ENCODE measurements at regions not wholly inside any gene's neighbourhood (a gene's known extent, or its start where the extent isn't known, plus 50 kb on each side); places are given as distances from the start of the nearest gene placed in this dataset.

- no peaks in the 10 kb centered on the region for H3K36me3 Mint-ChIP-seq (ENCODE audit: low read depth, unreplicated experiment)
- Histone ChIP-seq H3K36me3 (ENCODE audit: insufficient read depth, low read length) (no peaks in the 10 kb centered on the region), H2AFZ (ENCODE audit: low read depth, low read length) (no peak overlapping the region), H3K27ac (ENCODE audit: low read depth, low read length) (peak overlapping the region; percentile 84), H3K9ac (ENCODE audit: low read length) (peak overlapping the region; percentile 97), H3K27me3 (ENCODE audit: insufficient read depth, low read length) (no peaks in the 10 kb centered on the region), H3K79me2 (ENCODE audit: insufficient read depth, low read length) (peaks cover 51% of the 10 kb centered on the region), H3K9me3 (ENCODE audit: insufficient read depth, low read depth, low read length) (no peaks in the 10 kb centered on the region), H3K4me3 (ENCODE audit: insufficient read depth, low read depth, low read length) (peak overlapping the region; percentile 94), H4K20me1 (ENCODE audit: insufficient read depth, low read length) (peaks cover 19% of the 10 kb centered on the region), H3K4me1 (ENCODE audit: insufficient read depth, low read length) (peaks cover 39% of the 10 kb centered on the region), H3K4me2 (ENCODE audit: low read length) (peak overlapping the region; percentile 93)
- peaks cover 7% of the 10 kb centered on the region for H3K27me3 Mint-ChIP-seq (ENCODE audit: low read depth, unreplicated experiment)
- H3K4me3 Mint-ChIP-seq (ENCODE audit: unreplicated experiment): peak overlapping the region; percentile 95
- DNase-seq (ENCODE audit: low read depth): peak; percentile 78
- no peak for FAIRE-seq
- no peak for TF ChIP-seq CTCF (IDR thresholded peaks at IDR 0.05; ENCODE audit: insufficient read depth, low read depth, low read length)
- TF ChIP-seq EZH2 (IDR thresholded peaks at IDR 0.05; ENCODE audit: insufficient read depth, low read length): no peak
- H3K4me1 Mint-ChIP-seq (ENCODE audit: low read depth, unreplicated experiment): peaks cover 16% of the 10 kb centered on the region
- H3K9me3 Mint-ChIP-seq (ENCODE audit: unreplicated experiment): no peaks in the 10 kb centered on the region
- peak overlapping the region; percentile 84 for H3K27ac Mint-ChIP-seq (ENCODE audit: unreplicated experiment)
These were observed 49.8 kb upstream of the BAHCC1 start for GRCh38 chr17:81345228-81346089.
